Ascending aorta (tissue), 2 donors: ENCODE measurements at regions not wholly inside any gene's neighbourhood (a gene's known extent, or its start where the extent isn't known, plus 50 kb on each side); places are given as distances from the start of the nearest gene placed in this dataset.
A peak's percentile ranks its signal among the peaks of the same experiment; 100 is the strongest.

Experiments
- DNase-seq, 2 donors: peaks; one replicate each; pipeline ENCODE4 v3.0.0-alpha.2; 2019; ENCODE audit warnings: low spot score in 2 of 2
- H3K27ac ChIP-seq, 2 donors: fragments of 200-600 bp; sonication (generic); one replicate each; pipeline ENCODE4 v1.5.1; 2016 to 2017; ENCODE audit warnings: mild to moderate bottlenecking in 1 of 2
- H3K27me3 ChIP-seq: fragments of 200-600 bp; sonication (generic); one replicate; pipeline ENCODE4 v1.5.1; 2017
- H3K36me3 ChIP-seq, 2 donors: fragments of 200-600 bp; sonication (generic); one replicate each; pipeline ENCODE4 v1.5.1; 2016
- H3K4me1 ChIP-seq, 2 donors: fragments of 200-600 bp; sonication (generic); one replicate each; pipeline ENCODE4 v1.5.1; 2016 to 2017; ENCODE audit warnings: mild to moderate bottlenecking in 1 of 2
- H3K4me3 ChIP-seq, 2 donors: fragments of 200-600 bp; sonication (generic); one replicate each; pipeline ENCODE4 v1.5.1; 2016 to 2017; ENCODE audit warnings: mild to moderate bottlenecking in 1 of 2
- H3K9me3 ChIP-seq, 2 donors: fragments of 200-600 bp; sonication (generic); one replicate each; pipeline ENCODE4 v1.5.1; 2016
- intact Hi-C: fragments of 100-400 bp; cut with DNase I; formaldehyde crosslinking; loops from one replicate; pipeline ENCODE4 v1.15.1; 2023
- TF ChIP-seq, protein P1 (sequence below), 3 experiments: fragments of 200-600 bp in 2 of 3; fragments of 450-650 bp in 1 of 3; sonication (generic) in 2 of 3; IDR thresholded peaks; one replicate each; pipeline ENCODE4 v1.5.1; 2016 to 2019; ENCODE audit warnings: antibody characterized with exemption in 3 of 3, mild to moderate bottlenecking in 1 of 3, moderate library complexity in 1 of 3

DNA sequence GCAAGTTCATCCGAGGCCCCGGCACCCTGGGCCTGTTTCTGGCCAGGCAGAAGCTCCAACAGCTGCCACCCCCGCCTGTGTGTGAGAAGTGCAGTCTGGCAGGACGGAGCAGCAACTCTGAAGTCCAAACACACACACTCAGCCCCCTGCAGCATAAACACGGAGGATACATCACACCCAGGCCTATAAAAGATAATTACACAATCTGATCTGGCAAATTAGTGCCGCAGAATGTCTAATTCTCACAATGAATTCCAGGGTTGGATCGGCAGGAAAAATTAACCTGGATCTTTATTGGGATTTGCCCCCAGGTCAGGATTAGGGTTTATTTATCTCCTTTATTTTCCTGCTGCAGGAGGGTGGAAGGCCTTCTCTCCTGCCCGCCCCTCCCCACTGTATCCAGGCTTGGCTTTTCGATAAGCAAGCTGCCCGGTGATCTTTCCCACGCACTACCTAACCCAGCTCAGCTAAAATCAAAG, 311.4 kb downstream of the SOX9 start:
- no peaks in the 10 kb centered on the region for H3K27me3 ChIP-seq
- TF ChIP-seq, protein P1, sequence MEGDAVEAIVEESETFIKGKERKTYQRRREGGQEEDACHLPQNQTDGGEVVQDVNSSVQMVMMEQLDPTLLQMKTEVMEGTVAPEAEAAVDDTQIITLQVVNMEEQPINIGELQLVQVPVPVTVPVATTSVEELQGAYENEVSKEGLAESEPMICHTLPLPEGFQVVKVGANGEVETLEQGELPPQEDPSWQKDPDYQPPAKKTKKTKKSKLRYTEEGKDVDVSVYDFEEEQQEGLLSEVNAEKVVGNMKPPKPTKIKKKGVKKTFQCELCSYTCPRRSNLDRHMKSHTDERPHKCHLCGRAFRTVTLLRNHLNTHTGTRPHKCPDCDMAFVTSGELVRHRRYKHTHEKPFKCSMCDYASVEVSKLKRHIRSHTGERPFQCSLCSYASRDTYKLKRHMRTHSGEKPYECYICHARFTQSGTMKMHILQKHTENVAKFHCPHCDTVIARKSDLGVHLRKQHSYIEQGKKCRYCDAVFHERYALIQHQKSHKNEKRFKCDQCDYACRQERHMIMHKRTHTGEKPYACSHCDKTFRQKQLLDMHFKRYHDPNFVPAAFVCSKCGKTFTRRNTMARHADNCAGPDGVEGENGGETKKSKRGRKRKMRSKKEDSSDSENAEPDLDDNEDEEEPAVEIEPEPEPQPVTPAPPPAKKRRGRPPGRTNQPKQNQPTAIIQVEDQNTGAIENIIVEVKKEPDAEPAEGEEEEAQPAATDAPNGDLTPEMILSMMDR (IDR thresholded peaks at IDR 0.05), result no peak
- H3K4me1 ChIP-seq, result no peaks in the 10 kb centered on the region
- no peaks in the 10 kb centered on the region for H3K9me3 ChIP-seq
- peak in 1 of 2 donors; percentile 37 for DNase-seq
- no peak overlapping the region for H3K4me3 ChIP-seq
- no peaks in the 10 kb centered on the region for H3K36me3 ChIP-seq
- H3K27ac ChIP-seq, result no peak overlapping the region
- intact Hi-C loops, result no loop called here

DNA sequence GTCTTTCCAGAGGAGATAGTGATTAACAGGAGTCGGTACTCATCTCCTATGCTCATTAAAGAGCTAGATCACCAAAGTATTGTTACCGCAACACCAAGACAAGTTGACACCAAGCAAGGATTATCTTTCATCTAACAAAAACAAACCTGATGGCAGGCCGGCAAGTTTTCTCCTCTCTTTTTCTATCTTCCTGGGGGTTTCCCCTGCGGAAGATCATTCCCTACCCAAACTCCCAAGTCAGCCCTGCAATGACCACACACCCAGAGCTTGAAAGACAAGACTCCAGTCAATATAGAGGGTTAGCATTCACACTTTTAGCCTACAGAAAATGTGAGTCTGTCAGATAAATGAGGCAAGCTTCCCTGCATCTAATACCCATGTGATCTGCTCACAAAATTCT, 312.1 kb downstream of the SOX9 start:
- no peaks in the 10 kb centered on the region for H3K4me1 ChIP-seq
- DNase-seq, result peak in 1 of 2 donors; percentile 7
- H3K4me3 ChIP-seq, result no peak overlapping the region
- H3K27ac ChIP-seq, result no peak overlapping the region
- H3K9me3 ChIP-seq, result no peaks in the 10 kb centered on the region
- H3K36me3 ChIP-seq, result no peaks in the 10 kb centered on the region
- no peaks in the 10 kb centered on the region for H3K27me3 ChIP-seq
- TF ChIP-seq, protein P1 (IDR thresholded peaks at IDR 0.05), result no peak
- intact Hi-C loops, result no loop called here

DNA sequence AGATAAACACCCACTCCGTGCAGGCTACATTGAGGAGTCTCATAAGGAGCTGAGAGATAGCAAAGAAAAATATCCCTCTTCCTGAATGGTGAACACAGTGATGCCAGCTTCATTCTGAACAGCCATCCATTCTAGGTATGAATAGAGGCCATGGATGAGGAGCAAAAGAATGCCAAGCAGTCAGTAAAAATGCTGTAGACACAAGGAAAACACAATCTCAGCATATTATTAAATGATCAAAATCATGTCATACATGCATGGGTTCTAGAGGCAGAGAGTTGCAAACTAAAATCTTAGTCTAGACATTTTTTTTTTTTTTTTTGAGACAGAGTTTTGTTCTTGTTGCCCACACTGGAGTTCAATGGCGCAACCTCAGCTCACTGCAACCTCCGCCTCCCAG, 313.0 kb downstream of the SOX9 start:
- DNase-seq, result no peak
- no peaks in the 10 kb centered on the region for H3K36me3 ChIP-seq
- H3K4me3 ChIP-seq, result no peak overlapping the region
- intact Hi-C loops, result no loop called here
- no peaks in the 10 kb centered on the region for H3K27me3 ChIP-seq
- TF ChIP-seq, protein P1 (IDR thresholded peaks at IDR 0.05), result no peak
- no peaks in the 10 kb centered on the region for H3K9me3 ChIP-seq
- H3K4me1 ChIP-seq, result no peaks in the 10 kb centered on the region
- no peak overlapping the region for H3K27ac ChIP-seq

GRCh38 chr17:72434581-72434980, 313.8 kb downstream of the SOX9 start:
- intact Hi-C loops, result no loop called here
- H3K9me3 ChIP-seq, result no peaks in the 10 kb centered on the region
- H3K27ac ChIP-seq, result no peak overlapping the region
- no peaks in the 10 kb centered on the region for H3K4me1 ChIP-seq
- no peak overlapping the region for H3K4me3 ChIP-seq
- no peak for DNase-seq
- TF ChIP-seq, protein P1 (IDR thresholded peaks at IDR 0.05), result no peak
- H3K27me3 ChIP-seq, result no peaks in the 10 kb centered on the region
- H3K36me3 ChIP-seq, result no peaks in the 10 kb centered on the region

DNA sequence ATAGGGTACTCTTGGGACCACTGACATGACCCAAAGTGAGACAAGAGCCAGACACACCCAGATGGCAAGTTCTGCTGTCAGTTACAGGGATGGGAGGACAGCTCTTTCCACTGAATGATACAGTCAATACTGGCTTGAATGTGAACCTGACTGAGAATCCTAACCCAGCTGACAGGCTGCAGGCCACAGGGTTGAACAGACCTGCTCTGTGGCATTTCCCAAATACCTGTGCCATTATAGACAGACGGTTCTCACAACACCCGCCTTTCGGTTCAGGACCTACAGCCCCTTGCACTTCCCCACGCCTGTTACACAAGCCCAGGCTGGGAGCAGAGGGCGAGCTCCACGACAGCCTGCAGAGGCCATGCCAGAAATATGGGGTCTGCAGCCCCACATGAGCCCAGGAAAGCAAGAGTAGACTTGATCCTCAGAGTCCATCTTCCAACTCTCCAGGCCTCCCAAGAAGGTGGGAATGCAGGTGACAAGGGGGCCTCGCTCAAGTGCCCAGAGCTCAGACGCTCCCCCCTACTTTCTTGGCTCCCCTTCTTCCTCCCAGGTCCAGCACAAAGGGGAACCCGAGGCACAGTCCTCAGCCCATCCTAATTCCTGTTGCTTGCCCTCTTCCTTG, 314.3 kb downstream of the SOX9 start:
- no peaks in the 10 kb centered on the region for H3K4me1 ChIP-seq
- DNase-seq, result peak in 1 of 2 donors; percentile 22
- TF ChIP-seq, protein P1 (IDR thresholded peaks at IDR 0.05), result no peak
- intact Hi-C loops, result no loop called here
- H3K4me3 ChIP-seq, result no peak overlapping the region
- no peaks in the 10 kb centered on the region for H3K27me3 ChIP-seq
- no peak overlapping the region for H3K27ac ChIP-seq
- H3K9me3 ChIP-seq, result no peaks in the 10 kb centered on the region
- H3K36me3 ChIP-seq, result no peaks in the 10 kb centered on the region

DNA sequence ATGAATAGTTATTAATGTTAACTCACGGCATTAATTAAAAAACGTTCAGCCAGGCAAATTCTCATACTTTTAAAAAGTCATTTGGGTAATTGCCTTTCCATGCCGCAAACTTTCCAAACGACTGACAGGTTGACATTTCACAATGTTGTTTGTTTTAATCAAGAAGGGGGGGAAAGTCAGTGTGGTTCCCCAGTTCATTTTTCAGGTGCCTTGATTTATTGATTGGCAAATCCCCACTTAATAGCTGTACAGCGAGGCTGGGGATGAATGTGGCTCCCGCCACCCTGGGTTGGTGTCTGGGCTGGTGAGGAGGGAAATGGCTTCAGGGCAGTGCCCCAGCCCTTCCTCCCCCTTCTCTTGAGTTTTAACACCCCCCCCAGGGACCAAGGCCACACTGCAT, 318.0 kb downstream of the SOX9 start:
- intact Hi-C loops, result no loop called here

More for the DNA sequence above, 318.0 kb downstream of the SOX9 start:
- Histone ChIP-seq H3K9me3 (no peaks in the 10 kb centered on the region), H3K27ac (no peak overlapping the region), H3K36me3 (no peaks in the 10 kb centered on the region), H3K4me1 (no peaks in the 10 kb centered on the region), H3K27me3 (no peaks in the 10 kb centered on the region), H3K4me3 (no peak overlapping the region)
- TF ChIP-seq, protein P1 (IDR thresholded peaks at IDR 0.05), result no peak
- DNase-seq, result no peak
